Stimulated activated CD8-positive, alpha-beta memory T cell treated with anti-CD3 and anti-CD28 coated beads, Interleukin-15, amount 100 ng/mL, for 24 hours (primary cell): ENCODE measurements at regions not wholly inside any gene's neighbourhood (a gene's known extent, or its start where the extent isn't known, plus 50 kb on each side); places are given as distances from the start of the nearest gene placed in this dataset.

ENCODE experiments used
- DNase-seq: peaks from one replicate; pipeline ENCODE4 v3.0.0-alpha.2; 2020; ENCODE audit warnings: low read depth

DNA sequence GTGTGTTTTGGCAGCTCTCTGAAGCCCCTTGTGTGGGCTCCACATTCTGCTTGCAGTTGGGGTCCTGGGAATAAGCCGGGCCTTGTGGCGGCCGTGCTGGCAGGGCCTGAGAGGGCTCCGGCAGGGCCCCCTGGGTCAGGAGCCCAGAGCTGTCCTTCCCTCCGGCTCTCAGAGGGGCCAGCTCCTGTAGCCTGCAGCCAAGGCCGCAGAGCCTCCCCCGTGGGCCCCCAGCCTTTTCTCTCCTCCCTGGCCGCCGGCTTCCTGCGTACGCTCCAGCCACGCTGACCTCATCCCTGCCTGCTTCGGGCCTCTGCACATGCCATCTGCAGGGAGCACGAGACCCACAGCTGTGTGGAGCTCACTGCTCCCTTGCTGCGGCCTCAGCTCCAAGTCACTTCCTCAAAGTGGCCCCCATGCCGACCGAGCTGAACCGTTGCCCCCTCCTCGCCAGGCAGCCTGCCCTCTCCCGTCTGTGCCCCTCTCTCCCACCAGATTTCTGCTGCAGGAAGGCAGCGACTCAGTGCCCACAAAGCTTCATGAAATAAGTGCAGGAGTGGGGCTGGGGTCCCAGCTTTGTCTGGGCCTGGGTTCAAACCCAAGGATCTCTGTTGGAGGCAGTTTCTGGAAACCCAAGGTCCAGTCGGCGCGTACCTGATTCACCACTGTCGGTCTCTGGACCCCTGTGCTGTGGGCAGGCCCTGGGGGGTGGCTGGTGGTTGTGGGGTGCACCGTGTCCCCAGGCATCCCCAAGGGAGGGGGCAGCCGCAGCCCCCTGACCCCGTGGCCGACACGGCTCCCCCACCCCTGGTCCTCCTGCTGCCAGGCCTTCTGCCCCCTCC lies 57.1 kb upstream of the NKX1-1 start:
- no peak for DNase-seq

DNA sequence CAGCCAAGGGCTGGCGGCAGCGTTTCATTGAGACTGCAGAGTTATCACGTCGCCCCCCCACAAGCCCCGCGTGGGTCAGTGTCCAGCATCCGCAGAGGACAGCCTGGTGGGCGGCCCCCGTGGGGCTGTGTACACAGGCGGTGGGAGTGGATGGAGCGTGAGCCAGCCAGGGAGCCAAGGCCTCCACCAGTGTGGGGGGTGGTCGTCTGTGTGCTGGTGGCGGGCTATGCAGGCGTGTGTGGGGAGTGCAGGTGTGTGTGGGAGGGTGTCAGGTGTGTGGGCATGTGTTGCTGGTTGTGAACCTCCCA lies 56.5 kb upstream of the NKX1-1 start:
- DNase-seq = no peak

DNA sequence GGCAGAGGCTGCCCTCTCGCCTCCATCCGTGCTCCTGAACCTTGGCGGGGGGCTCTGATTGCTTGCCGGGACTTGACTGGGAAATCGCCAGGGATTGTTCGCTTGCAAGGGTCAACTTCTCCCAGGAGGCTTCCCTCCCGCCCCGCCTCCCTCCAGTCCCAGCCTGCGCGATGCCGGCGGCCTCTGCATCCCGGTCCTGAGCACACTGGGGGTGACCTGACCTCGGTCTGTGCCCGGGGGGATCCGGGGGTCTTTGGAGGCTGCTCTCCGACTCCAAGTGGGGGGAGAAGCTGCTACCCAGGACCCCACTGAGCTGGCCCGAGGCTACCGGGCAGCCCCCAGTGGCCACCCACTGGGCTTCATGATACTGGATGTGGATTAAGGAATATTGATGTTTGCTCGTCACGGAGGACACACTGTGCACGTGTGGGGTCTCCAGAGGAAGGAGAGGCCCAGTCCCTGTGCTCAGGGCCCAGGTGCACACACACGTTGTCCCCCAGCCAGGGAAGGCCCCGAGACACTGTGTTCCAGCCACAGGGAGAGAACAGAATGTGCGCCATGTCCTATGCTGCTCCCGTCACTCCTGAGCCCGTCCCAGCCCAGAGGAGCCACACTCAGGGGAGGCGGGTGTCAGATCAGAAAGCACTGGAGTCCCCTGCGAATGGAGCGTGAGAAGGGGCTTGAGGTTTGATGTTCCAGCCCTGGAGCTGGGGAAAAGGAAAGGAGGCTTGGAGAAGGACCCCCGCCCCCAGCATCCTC lies 55.9 kb upstream of the NKX1-1 start:
- no peak for DNase-seq

DNA sequence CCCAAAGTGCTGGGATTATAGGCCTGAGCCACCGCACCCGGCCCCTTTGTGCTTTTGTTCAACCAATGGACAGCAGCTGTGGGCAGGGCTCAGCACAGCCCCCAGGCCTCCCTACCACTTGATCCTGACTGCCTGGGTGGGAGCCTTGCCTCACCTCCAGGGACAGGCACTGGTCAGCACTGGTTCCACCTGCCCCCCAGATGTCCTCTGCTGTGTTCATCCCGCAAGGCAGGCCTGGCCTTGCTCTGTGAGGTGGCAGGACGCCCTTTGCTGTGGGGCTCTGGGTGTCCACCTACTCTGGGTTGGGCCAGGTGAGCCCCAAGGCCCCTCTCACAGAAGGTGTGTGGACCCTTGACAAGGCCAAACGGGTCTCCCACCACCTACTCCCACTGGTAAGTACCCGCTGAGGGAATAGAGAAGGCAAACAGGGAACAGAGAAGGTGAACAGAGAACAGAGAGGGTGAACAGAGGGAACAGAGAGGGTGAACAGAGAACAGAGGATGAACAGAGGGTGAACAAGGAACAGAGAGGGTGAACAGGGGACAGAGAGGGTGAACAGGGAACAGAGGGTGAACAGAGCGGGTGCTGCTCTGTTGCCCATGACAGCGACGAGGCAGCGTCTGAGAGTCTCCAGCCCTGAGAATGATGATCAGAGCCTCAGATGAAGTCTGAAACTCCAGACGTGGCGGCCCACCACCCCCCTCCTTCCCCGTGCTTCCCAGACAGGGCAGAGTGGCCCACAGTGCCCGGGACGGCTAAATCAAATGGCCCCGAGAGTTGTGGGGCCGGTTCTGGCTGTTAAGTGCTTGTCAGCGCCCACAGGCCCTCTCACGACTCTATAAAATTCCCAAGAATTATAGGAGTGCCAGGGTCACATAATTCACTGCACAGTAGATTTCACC lies 55.0 kb upstream of the NKX1-1 start:
- no peak for DNase-seq

DNA sequence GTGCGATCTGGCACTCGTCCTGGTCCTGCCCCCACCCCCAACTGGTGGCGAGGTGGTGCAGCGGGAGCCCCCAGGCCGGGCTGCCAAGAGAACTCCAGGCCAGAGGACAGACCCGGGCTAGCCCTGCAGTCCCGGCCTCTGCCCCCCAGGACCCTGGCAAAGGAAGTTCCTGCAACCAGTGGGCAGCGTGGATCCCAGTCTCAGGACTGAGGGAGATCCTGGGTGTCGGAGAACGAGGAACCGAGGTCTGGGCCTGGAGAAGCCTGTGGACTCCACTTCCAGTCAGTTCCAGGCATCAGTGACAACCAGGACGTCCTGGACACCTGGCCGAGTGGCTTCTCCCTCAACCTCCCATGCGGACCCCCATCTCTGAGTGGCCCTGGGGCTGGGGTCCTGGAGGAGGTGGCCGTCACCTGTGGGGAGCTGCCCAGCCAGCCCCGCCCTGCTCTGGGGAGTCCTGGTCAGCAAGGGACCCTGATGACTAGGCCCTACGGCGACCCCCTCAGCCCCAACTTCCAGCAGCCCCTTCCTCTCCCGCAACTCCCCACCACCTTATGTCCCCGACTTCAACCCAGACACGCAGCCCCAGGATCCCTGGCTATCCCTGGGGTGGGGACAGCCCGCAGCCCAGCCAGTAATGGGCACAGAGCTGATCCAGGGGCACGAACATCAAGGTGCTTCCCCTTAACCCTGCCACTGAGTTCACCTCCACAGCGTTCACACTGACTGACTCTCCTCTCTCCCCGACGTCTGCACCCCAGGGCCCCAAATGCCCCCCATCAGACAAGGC lies 53.7 kb upstream of the NKX1-1 start:
- no peak for DNase-seq

- no peak for DNase-seq
Observed at GRCh38 chr4:1459081-1459721, 53.0 kb upstream of the NKX1-1 start.

DNA sequence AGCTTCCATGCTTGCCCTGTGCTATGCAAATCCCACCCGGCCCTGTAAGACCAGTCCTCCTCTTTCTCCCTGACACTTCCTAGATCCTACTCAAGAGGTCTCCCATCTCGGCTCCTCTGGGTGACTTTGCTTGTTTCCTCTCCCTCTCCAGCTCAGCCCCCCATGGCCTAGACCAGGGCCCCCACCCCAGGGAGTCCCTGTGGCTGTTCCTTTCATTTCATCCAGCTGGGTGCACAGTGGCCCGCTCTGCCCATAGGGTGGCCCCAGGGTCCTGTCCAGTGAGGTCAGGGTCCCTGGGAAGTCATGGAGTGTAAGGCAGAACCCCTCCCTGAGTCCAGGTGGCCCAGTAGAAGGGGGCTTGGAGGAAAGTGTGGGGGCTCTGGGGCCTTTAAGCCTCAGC lies 52.3 kb upstream of the NKX1-1 start:
- no peak for DNase-seq
